ENCODE measurements at regions not wholly inside any gene's neighbourhood (a gene's known extent, or its start where the extent isn't known, plus 50 kb on each side); places are given as distances from the start of the nearest gene placed in this dataset.

DNA sequence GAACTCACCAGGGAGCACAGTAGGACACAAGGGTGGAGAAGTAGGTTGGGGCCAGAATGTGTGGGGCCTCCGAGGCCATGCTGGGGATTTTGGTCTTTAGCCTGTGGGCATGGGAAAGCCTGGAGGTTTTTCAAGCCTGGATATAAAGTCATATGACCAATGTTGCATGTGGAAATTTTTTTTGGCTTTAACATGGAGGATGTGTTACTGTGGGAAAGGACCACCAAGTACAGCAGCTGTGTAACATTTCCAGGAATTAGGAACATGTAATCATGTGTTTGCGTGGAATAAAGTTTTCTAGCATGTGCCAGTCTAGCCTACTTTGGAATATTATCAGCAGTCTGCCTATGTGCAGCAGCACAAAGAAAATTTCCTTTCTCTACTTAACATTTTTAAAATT, 78.5 kb downstream of the TNFSF18 start:
- POLR2A ChIA-PET, result no interaction called here
- no peak for DNase-seq (ENCODE audit: extremely low spot score)
- CTCF ChIA-PET, result no interaction called here
- TF ChIP-seq CTCF (IDR thresholded peaks at IDR 0.05; ENCODE audit: control extremely low read depth, extremely low read depth, low read depth, missing control alignments), result no peak

- no peak for DNase-seq (ENCODE audit: extremely low spot score)
- TF ChIP-seq CTCF (IDR thresholded peaks at IDR 0.05; ENCODE audit: control extremely low read depth, extremely low read depth, low read depth, missing control alignments), result no peak
- ChIA-PET CTCF (interaction anchor here (1.3 kb wide), 1 partner anchor 11 kb away, joined by 3 read pairs; no protein-coding TSS in a partner anchor), POLR2A (no interaction called here)
These were observed 77.3 kb downstream of the TNFSF18 start for GRCh38 chr1:172973424-172973823.

DNA sequence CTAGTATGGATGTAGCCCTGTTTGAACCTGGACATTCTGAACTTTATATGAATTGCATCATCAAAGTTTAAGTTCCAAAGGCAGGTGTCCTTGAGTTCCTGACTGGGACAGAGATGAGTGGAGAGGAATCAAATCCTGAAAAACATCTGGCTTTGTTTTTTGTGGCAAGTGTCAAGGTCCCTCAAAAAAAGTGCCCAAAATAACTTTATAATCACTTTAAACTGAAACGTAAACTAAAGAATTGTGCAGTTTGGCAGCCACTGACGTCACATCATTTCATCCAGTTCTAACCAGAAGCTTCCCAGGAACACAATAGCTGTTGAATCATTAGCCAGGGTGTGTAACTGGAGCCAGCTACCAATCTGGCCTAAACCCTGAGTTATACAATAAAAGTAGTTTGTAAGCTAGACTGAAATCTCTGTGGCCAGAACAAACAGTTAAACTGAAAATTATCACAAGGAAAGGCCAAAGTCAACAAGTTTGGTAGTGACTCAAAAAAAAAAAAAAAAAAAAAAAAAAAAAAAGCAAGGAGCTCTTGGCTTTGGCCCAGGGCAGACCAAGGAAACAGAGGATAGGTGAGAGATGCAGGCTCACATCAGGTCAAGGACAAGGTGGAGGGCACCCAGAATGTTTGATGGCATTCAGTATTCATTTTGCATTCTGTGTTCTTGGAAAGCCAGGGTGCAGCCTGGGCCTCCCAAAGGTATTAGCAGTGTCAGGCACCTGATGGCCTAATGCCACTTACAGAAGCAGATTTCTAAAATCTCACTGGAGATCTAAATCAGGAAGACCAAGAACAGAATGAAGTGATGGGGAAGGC, 74.3 kb downstream of the TNFSF18 start:
- ChIA-PET CTCF (no interaction called here), POLR2A (no interaction called here)
- no peak for DNase-seq (ENCODE audit: extremely low spot score)
- no peak for TF ChIP-seq CTCF (IDR thresholded peaks at IDR 0.05; ENCODE audit: control extremely low read depth, extremely low read depth, low read depth, missing control alignments)

- ChIA-PET POLR2A (no interaction called here), CTCF (no interaction called here)
- TF ChIP-seq CTCF (IDR thresholded peaks at IDR 0.05; ENCODE audit: control extremely low read depth, extremely low read depth, low read depth, missing control alignments), result no peak
- DNase-seq (ENCODE audit: extremely low spot score), result peak; percentile 17
These were observed 73.3 kb downstream of the TNFSF18 start for GRCh38 chr1:172977296-172978017.

DNA sequence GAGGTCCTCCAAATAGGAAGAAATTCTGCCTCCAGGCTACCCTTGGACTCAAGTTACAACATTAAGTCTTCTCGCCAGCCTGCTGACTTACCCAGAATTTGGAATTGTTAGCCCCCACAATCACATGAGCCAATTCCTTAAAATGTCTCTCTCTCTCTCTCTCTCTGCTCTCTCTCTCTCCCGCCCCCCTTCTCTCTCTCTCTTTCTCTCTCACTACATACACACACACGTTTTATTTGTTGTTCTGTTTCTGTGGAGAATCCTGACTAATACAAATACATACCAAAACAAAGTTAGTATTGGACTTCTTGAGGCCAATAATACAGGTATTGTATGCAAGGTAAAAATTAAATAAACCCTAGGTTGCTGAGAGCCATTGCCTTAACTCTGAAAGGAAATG, 72.1 kb downstream of the TNFSF18 start:
- DNase-seq (ENCODE audit: extremely low spot score), result no peak
- POLR2A ChIA-PET, result no interaction called here
- CTCF ChIA-PET, result no interaction called here
- TF ChIP-seq CTCF (IDR thresholded peaks at IDR 0.05; ENCODE audit: control extremely low read depth, extremely low read depth, low read depth, missing control alignments), result no peak

GRCh38 chr1:172979828-172980227, 70.9 kb downstream of the TNFSF18 start:
- ChIA-PET CTCF (no interaction called here), POLR2A (interaction anchor here (0.6 kb wide), 1 partner anchor 368 kb away, joined by 4 read pairs; no protein-coding TSS in a partner anchor)
- TF ChIP-seq CTCF (IDR thresholded peaks at IDR 0.05; ENCODE audit: control extremely low read depth, extremely low read depth, low read depth, missing control alignments), result no peak
- no peak for DNase-seq (ENCODE audit: extremely low spot score)

All from GM10248 (cell line).